Gastroesophageal sphincter (tissue), 4 donors: ENCODE measurements at regions not wholly inside any gene's neighbourhood (a gene's known extent, or its start where the extent isn't known, plus 50 kb on each side); places are given as distances from the start of the nearest gene placed in this dataset.

Source experiments
- ATAC-seq: fragments of 150-250 bp; one replicate; pipeline ENCODE4 v1.9.1; 2016; ENCODE audit warnings: mild to moderate bottlenecking, moderate library complexity
- H3K27ac ChIP-seq, 4 donors: fragments of 200-600 bp; sonication (generic) in 3 of 4; 1 replicate in 3 of 4; 2 replicates in 1 of 4; pipeline ENCODE4 v1.5.1; 2016 to 2019
- H3K27me3 ChIP-seq: fragments of 200-600 bp; sonication (generic); one replicate; pipeline ENCODE4 v1.5.1; 2019
- H3K36me3 ChIP-seq, 2 donors: fragments of 200-600 bp; sonication (generic); one replicate each; pipeline ENCODE4 v1.5.1; 2019; ENCODE audit warnings: control low read depth in 1 of 2
- H3K4me1 ChIP-seq, 3 donors: fragments of 200-600 bp; sonication (generic); 1 replicate in 2 of 3; 2 replicates in 1 of 3; pipeline ENCODE4 v1.5.1; 2016 to 2019; ENCODE audit warnings: control low read depth in 2 of 3
- H3K4me3 ChIP-seq, 2 donors: fragments of 200-600 bp; sonication (generic); one replicate each; pipeline ENCODE4 v1.5.1; 2019; ENCODE audit warnings: mild to moderate bottlenecking in 1 of 2, moderate library complexity in 1 of 2
- H3K9me3 ChIP-seq, 3 donors: fragments of 200-600 bp; sonication (generic); one replicate each; pipeline ENCODE4 v1.5.1; 2017 to 2019; ENCODE audit warnings: control low read depth in 2 of 3
- EP300 ChIP-seq: sonication (generic); formaldehyde crosslinking; IDR thresholded peaks from one replicate; pipeline ENCODE4 v1.6.1; 2017; ENCODE audit warnings: antibody characterized with exemption, mild to moderate bottlenecking
- POLR2A ChIP-seq, 2 donors: fragments of 450-650 bp; IDR thresholded peaks; one replicate each; pipeline ENCODE4 v1.6.1; 2017; ENCODE audit warnings: antibody characterized with exemption in 2 of 2, mild to moderate bottlenecking in 2 of 2, moderate library complexity in 1 of 2
- POLR2AphosphoS5 ChIP-seq: sonication (generic); formaldehyde crosslinking; IDR thresholded peaks from one replicate; pipeline ENCODE4 v1.6.1; 2017; ENCODE audit warnings: antibody characterized with exemption
- WGBS, 2 donors: methylation state at CpG; one replicate each; pipeline ENCODE4 v1.1.5; 2018; ENCODE audit warnings: low coverage in 1 of 2; 5-methylcytosine and 5-hydroxymethylcytosine counted together
- TF ChIP-seq, protein P1 (sequence below), 4 experiments: fragments of 200-600 bp in 2 of 4; fragments of 450-650 bp in 2 of 4; sonication (generic) in 1 of 4; IDR thresholded peaks; one replicate each; pipeline ENCODE4 v1.5.1; 2017 to 2019; ENCODE audit warnings: antibody characterized with exemption in 4 of 4, mild to moderate bottlenecking in 2 of 4, moderate library complexity in 2 of 4

DNA sequence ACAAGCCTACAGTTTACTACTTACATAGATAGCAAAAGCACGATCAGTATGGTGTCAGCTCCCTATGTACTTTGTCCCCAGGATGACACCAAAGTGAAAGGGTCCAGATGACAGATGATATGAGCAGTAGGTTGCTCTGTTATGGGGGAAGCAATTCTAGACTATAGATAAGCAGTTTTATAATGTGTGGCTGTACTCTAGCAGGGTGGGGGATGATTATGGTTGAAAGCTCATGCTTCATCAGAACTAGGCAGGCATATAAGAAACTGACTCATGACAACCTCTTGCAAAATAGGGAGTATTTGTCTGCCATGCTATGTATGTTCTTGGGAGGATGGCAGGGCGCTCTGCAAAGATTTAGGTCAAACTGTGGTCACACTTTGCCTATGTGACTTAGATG lies 158.2 kb upstream of the ZBED5 start:
- TF ChIP-seq, protein P1, sequence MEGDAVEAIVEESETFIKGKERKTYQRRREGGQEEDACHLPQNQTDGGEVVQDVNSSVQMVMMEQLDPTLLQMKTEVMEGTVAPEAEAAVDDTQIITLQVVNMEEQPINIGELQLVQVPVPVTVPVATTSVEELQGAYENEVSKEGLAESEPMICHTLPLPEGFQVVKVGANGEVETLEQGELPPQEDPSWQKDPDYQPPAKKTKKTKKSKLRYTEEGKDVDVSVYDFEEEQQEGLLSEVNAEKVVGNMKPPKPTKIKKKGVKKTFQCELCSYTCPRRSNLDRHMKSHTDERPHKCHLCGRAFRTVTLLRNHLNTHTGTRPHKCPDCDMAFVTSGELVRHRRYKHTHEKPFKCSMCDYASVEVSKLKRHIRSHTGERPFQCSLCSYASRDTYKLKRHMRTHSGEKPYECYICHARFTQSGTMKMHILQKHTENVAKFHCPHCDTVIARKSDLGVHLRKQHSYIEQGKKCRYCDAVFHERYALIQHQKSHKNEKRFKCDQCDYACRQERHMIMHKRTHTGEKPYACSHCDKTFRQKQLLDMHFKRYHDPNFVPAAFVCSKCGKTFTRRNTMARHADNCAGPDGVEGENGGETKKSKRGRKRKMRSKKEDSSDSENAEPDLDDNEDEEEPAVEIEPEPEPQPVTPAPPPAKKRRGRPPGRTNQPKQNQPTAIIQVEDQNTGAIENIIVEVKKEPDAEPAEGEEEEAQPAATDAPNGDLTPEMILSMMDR (IDR thresholded peaks at IDR 0.05) = no peak
- no peak for TF ChIP-seq EP300
- no peak for TF ChIP-seq POLR2AphosphoS5
- no peak for TF ChIP-seq POLR2A (IDR thresholded peaks at IDR 0.05)
- 86 to 95% methylated on average over 2 of the region's 2 CpGs for WGBS, 2 donors
- Histone ChIP-seq H3K4me3 (no peak overlapping the region), H3K9me3 (no peaks in the 10 kb centered on the region), H3K4me1 (peaks cover 0 to under 1% (median 0%) of the 10 kb centered on the region in 3 donors), H3K27ac (no peak overlapping the region), H3K27me3 (no peaks in the 10 kb centered on the region), H3K36me3 (no peaks in the 10 kb centered on the region)
- no peak for ATAC-seq

- Histone ChIP-seq H3K27me3 (no peaks in the 10 kb centered on the region), H3K36me3 (no peaks in the 10 kb centered on the region), H3K4me1 (peaks cover 0 to 11% (median 0%) of the 10 kb centered on the region in 3 donors), H3K4me3 (no peak overlapping the region), H3K9me3 (no peaks in the 10 kb centered on the region), H3K27ac (no peak overlapping the region)
- 92 to 95% methylated on average over 4 to 5 of the region's 5 CpGs for WGBS, 2 donors
- ATAC-seq = no peak
- TF ChIP-seq POLR2AphosphoS5 (no peak), POLR2A (IDR thresholded peaks at IDR 0.05) (no peak), EP300 (no peak)
- TF ChIP-seq, protein P1 (IDR thresholded peaks at IDR 0.05) = no peak
Measured at GRCh38 chr11:11011617-11012016, 153.8 kb upstream of the ZBED5 start.

GRCh38 chr11:11010624-11011127 lies 152.8 kb upstream of the ZBED5 start:
- Histone ChIP-seq H3K4me3 (no peak overlapping the region), H3K4me1 (peaks cover 0 to 11% (median 0%) of the 10 kb centered on the region in 3 donors), H3K27me3 (no peaks in the 10 kb centered on the region), H3K27ac (no peak overlapping the region), H3K36me3 (no peaks in the 10 kb centered on the region), H3K9me3 (no peaks in the 10 kb centered on the region)
- peak; percentile 63 for ATAC-seq
- no peak for TF ChIP-seq POLR2AphosphoS5
- TF ChIP-seq, protein P1 (IDR thresholded peaks at IDR 0.05) = peak in 2 of 4 experiments; percentile 19 to 54
- 4 to 30% methylated on average over 2 to 4 of the region's 8 CpGs for WGBS, 2 donors

DNA sequence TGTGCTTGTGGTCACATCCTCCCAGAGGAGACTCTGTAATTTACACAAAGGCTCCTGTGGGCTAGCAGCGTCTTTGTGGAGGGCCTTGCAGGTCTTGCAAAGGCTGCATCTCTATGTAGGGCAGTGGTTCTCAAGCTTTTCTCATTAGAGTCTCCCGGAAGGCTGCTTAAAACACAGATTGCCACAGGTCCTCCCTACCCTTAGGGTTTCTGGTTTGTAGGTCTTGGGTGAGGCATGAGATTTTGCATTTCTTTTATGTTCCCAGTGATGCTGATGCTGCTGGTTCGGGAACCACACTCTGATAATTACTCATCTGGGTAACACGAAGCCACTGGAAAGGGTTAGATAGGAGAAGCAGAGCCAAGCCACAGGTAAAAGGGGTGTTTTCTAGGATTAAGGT lies 151.3 kb upstream of the ZBED5 start:
- no peak for ATAC-seq
- TF ChIP-seq POLR2A (IDR thresholded peaks at IDR 0.05) = no peak
- TF ChIP-seq, protein P1 (IDR thresholded peaks at IDR 0.05) = no peak
- TF ChIP-seq EP300 = no peak
- TF ChIP-seq POLR2AphosphoS5 = no peak
- Histone ChIP-seq H3K36me3 (no peaks in the 10 kb centered on the region), H3K27ac (no peak overlapping the region), H3K4me3 (no peak overlapping the region), H3K9me3 (no peaks in the 10 kb centered on the region), H3K4me1 (peaks cover 0 to 11% (median 0%) of the 10 kb centered on the region in 3 donors), H3K27me3 (no peaks in the 10 kb centered on the region)
- WGBS, 2 donors = 50 to 53% methylated on average over 2 to 3 of the region's 4 CpGs

DNA sequence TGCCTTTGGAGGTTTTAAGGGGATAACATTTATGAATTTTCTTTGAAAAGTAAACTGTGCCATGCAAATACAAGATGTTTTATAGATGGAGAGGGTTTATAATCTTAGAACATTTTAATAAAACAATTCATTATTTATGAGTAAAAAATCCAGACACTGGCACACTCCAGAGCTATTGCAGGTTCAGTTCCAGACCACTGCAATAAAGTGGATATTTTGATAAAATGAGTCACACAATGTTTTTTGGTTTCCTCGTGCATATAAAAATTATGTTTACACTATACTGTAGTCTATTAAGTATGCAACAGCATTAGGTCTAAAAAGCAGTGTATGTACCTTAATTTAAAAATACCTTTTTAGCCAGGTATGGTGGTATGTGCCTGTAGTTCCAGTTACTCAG lies 146.2 kb upstream of the ZBED5 start:
- ATAC-seq = no peak
- TF ChIP-seq, protein P1 (IDR thresholded peaks at IDR 0.05) = no peak
- TF ChIP-seq EP300 (no peak), POLR2AphosphoS5 (no peak), POLR2A (IDR thresholded peaks at IDR 0.05) (no peak)
- no peak overlapping the region for H3K27ac ChIP-seq
- H3K9me3 ChIP-seq = no peaks in the 10 kb centered on the region
- H3K36me3 ChIP-seq = no peaks in the 10 kb centered on the region
- peaks cover 7% of the 10 kb centered on the region for H3K27me3 ChIP-seq
- peaks cover 0 to 17% (median 0%) of the 10 kb centered on the region in 3 donors for H3K4me1 ChIP-seq
- no peak overlapping the region for H3K4me3 ChIP-seq
- 0 to 35% methylated on average over 1 of the region's 1 CpG for whole genome bisulfite sequencing, 2 donors
